Smooth muscle cell (in vitro differentiated cells): ENCODE measurements at regions not wholly inside any gene's neighbourhood (a gene's known extent, or its start where the extent isn't known, plus 50 kb on each side); places are given as distances from the start of the nearest gene placed in this dataset.

Experiments
- DNase-seq: peaks from one replicate; lab custom pipeline; 2025; ENCODE audit not compliant: unreplicated experiment; lab: John Stamatoyannopoulos, UW
- H2AFZ ChIP-seq: fragments of 200-600 bp; sonication (generic); 2 replicates; pipeline ENCODE4 v1.6.0; 2016; ENCODE audit warnings: antibody characterized with exemption, low read depth, mild to moderate bottlenecking
- H3F3A ChIP-seq: fragments of 200-600 bp; sonication (generic); 2 replicates; pipeline ENCODE4 v1.6.0; 2017; ENCODE audit warnings: antibody characterized with exemption, low read depth
- H3K27ac ChIP-seq: fragments of 200-600 bp; sonication (generic); 2 replicates; pipeline ENCODE4 v1.5.1; 2016; ENCODE audit warnings: low read depth, mild to moderate bottlenecking
- H3K27me3 ChIP-seq: fragments of 200-600 bp; sonication (generic); 2 replicates; pipeline ENCODE4 v1.6.1; 2016; ENCODE audit warnings: low read depth, mild to moderate bottlenecking
- H3K36me3 ChIP-seq: fragments of 200-600 bp; sonication (generic); 2 replicates; pipeline ENCODE4 v1.5.1; 2016; ENCODE audit warnings: low read depth
- H3K4me1 ChIP-seq: fragments of 200-600 bp; sonication (generic); 2 replicates; pipeline ENCODE4 v1.5.1; 2016; ENCODE audit warnings: low read depth
- H3K4me2 ChIP-seq: fragments of 200-600 bp; sonication (generic); 2 replicates; pipeline ENCODE4 v1.6.0; 2016; ENCODE audit warnings: mild to moderate bottlenecking
- H3K4me3 ChIP-seq: fragments of 200-600 bp; sonication (generic); 2 replicates; pipeline ENCODE4 v1.5.1; 2016; ENCODE audit warnings: mild to moderate bottlenecking
- H3K79me2 ChIP-seq: fragments of 200-600 bp; sonication (generic); 2 replicates; pipeline ENCODE4 v1.6.0; 2016; ENCODE audit warnings: low read depth, mild to moderate bottlenecking
- H3K9ac ChIP-seq: fragments of 200-600 bp; sonication (generic); 2 replicates; pipeline ENCODE4 v1.6.0; 2016; ENCODE audit warnings: low read depth
- H3K9me3 ChIP-seq: fragments of 200-600 bp; sonication (generic); replicated peaks from 2 replicates; pipeline ENCODE4 v1.5.1; 2016; ENCODE audit warnings: low read depth
- H4K20me1 ChIP-seq: fragments of 200-600 bp; sonication (generic); 2 replicates; pipeline ENCODE4 v1.6.0; 2016; ENCODE audit warnings: low read depth
- WGBS: methylation state at CpG from one replicate; pipeline ENCODE4 v1.1.7; 2016; ENCODE audit warnings: low lambda C conversion rate; 5-methylcytosine and 5-hydroxymethylcytosine counted together
- TF ChIP-seq, protein P1 (sequence below): fragments of 200-600 bp; sonication (generic); IDR thresholded peaks from 2 replicates; pipeline ENCODE4 v1.5.1; 2017; ENCODE audit warnings: borderline replicate concordance, mild to moderate bottlenecking, antibody characterized with exemption; ENCODE audit not compliant: insufficient read depth, poor library complexity, severe bottlenecking

GRCh38 chr7:120052884-120053382 lies 220.0 kb upstream of the KCND2 start:
- 8% methylated on average over 9 of the region's 9 CpGs for WGBS
- Histone ChIP-seq H3K4me2 (peak overlapping the region; percentile 38), H3K9me3 (no peaks in the 10 kb centered on the region), H4K20me1 (no peaks in the 10 kb centered on the region), H3K4me3 (no peak overlapping the region), H2AFZ (no peak overlapping the region), H3K27ac (peak overlapping the region; percentile 89), H3K27me3 (no peaks in the 10 kb centered on the region), H3F3A (peaks cover 15% of the 10 kb centered on the region), H3K4me1 (peaks cover 18% of the 10 kb centered on the region), H3K36me3 (no peaks in the 10 kb centered on the region), H3K9ac (peak overlapping the region; percentile 56), H3K79me2 (no peaks in the 10 kb centered on the region)
- no peak for DNase-seq
- TF ChIP-seq, protein P1, sequence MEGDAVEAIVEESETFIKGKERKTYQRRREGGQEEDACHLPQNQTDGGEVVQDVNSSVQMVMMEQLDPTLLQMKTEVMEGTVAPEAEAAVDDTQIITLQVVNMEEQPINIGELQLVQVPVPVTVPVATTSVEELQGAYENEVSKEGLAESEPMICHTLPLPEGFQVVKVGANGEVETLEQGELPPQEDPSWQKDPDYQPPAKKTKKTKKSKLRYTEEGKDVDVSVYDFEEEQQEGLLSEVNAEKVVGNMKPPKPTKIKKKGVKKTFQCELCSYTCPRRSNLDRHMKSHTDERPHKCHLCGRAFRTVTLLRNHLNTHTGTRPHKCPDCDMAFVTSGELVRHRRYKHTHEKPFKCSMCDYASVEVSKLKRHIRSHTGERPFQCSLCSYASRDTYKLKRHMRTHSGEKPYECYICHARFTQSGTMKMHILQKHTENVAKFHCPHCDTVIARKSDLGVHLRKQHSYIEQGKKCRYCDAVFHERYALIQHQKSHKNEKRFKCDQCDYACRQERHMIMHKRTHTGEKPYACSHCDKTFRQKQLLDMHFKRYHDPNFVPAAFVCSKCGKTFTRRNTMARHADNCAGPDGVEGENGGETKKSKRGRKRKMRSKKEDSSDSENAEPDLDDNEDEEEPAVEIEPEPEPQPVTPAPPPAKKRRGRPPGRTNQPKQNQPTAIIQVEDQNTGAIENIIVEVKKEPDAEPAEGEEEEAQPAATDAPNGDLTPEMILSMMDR, result no peak

DNA sequence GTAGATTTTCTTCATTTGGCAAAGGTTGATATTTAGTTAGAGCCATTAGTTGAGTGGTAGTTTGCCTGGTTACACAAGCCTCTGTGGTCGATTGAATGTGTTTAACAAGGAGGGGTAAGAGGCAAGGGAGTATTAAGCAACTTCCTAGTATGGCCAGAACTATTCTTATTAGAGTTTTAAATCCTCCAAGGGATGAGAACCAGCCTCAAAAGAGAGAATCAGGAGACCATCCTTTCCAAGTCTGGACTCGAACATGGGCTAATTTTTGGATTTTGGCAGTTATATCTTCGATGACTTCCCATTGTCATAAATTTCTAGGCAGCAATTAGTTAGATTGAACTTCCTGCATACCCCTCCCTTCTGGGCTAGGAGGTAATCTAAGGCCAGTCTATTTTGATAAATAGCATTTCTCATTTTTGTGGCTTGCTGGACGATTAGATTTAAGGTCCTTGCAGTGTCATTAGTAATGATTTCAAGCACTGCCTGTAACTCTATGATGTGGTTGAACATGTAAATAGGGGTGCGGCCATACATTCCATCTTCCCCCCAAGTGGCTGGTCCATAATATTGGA lies 219.5 kb upstream of the KCND2 start:
- H3K27me3 ChIP-seq, result no peaks in the 10 kb centered on the region
- H3K4me3 ChIP-seq, result no peak overlapping the region
- H3K4me2 ChIP-seq, result peak overlapping the region; percentile 38
- DNase-seq, result no peak
- peaks cover 15% of the 10 kb centered on the region for H3F3A ChIP-seq
- peaks cover 18% of the 10 kb centered on the region for H3K4me1 ChIP-seq
- H2AFZ ChIP-seq, result peak overlapping the region; percentile 59
- H3K36me3 ChIP-seq, result no peaks in the 10 kb centered on the region
- 24% methylated on average over 5 of the region's 5 CpGs for WGBS
- H3K9ac ChIP-seq, result peak overlapping the region; percentile 56
- TF ChIP-seq, protein P1, result no peak
- no peaks in the 10 kb centered on the region for H4K20me1 ChIP-seq
- no peaks in the 10 kb centered on the region for H3K79me2 ChIP-seq
- H3K27ac ChIP-seq, result peak overlapping the region; percentile 89
- no peaks in the 10 kb centered on the region for H3K9me3 ChIP-seq

- H3K27ac ChIP-seq, result peak overlapping the region; percentile 89
Measured at GRCh38 chr7:120054376-120055100, 218.4 kb upstream of the KCND2 start.

More at GRCh38 chr7:120054376-120055100, 218.4 kb upstream of the KCND2 start:
- Histone ChIP-seq H3K36me3 (no peaks in the 10 kb centered on the region), H3K4me3 (no peak overlapping the region), H3K9me3 (no peaks in the 10 kb centered on the region), H3K79me2 (no peaks in the 10 kb centered on the region), H3K4me1 (peaks cover 18% of the 10 kb centered on the region), H3K4me2 (peak overlapping the region; percentile 38), H4K20me1 (no peaks in the 10 kb centered on the region), H3K9ac (peak overlapping the region; percentile 56), H3F3A (peaks cover 15% of the 10 kb centered on the region), H3K27me3 (no peaks in the 10 kb centered on the region), H2AFZ (peak overlapping the region; percentile 59)
- 56% methylated on average over 12 of the region's 12 CpGs for WGBS
- DNase-seq, result no peak
- TF ChIP-seq, protein P1, result no peak
